NB4 (cell line): ENCODE measurements at regions not wholly inside any gene's neighbourhood (a gene's known extent, or its start where the extent isn't known, plus 50 kb on each side); places are given as distances from the start of the nearest gene placed in this dataset.

Source experiments
- DNase-seq: peaks from one replicate; pipeline ENCODE4 v3.0.0; 2010; ENCODE audit warnings: low read depth
- H3K4me3 ChIP-seq: one replicate; pipeline ENCODE4 v1.5.1; 2011; ENCODE audit warnings: mild to moderate bottlenecking, low read depth, low read length, moderate library complexity
- CTCF ChIP-seq: IDR thresholded peaks from one replicate; pipeline ENCODE4 v1.5.1; 2012; ENCODE audit warnings: low read depth, low read length
- MAX ChIP-seq: IDR thresholded peaks from 2 replicates; pipeline ENCODE4 v1.6.1; 2011; ENCODE audit warnings: low read depth, low read length
- MYC ChIP-seq: IDR thresholded peaks from 2 replicates; pipeline ENCODE4 v1.6.1; 2011; ENCODE audit warnings: low read depth, low read length
- POLR2A ChIP-seq: IDR thresholded peaks from 2 replicates; pipeline ENCODE4 v1.6.1; 2011; ENCODE audit warnings: mild to moderate bottlenecking; ENCODE audit not compliant: insufficient read length; ENCODE audit errors: extremely low read depth

GRCh38 chr7:106457678-106458077 is 172.9 kb upstream of the NAMPT start:
- TF ChIP-seq MYC (no peak), MAX (no peak), CTCF (no peak), POLR2A (no peak)
- no peak overlapping the region for H3K4me3 ChIP-seq
- no peak for DNase-seq

GRCh38 chr7:106456329-106456728 is 171.5 kb upstream of the NAMPT start:
- DNase-seq: no peak
- TF ChIP-seq MYC (no peak), POLR2A (no peak), MAX (no peak), CTCF (no peak)
- no peak overlapping the region for H3K4me3 ChIP-seq

GRCh38 chr7:106452031-106452851 is 167.5 kb upstream of the NAMPT start:
- no peak for DNase-seq
- H3K4me3 ChIP-seq: no peak overlapping the region
- TF ChIP-seq POLR2A (no peak), MAX (no peak), MYC (no peak), CTCF (no peak)

GRCh38 chr7:106451171-106451570 is 166.4 kb upstream of the NAMPT start:
- no peak for DNase-seq
- H3K4me3 ChIP-seq: no peak overlapping the region
- no peak for TF ChIP-seq MAX
- TF ChIP-seq POLR2A: no peak
- no peak for TF ChIP-seq CTCF
- TF ChIP-seq MYC: no peak

- TF ChIP-seq POLR2A (no peak), CTCF (no peak), MYC (no peak), MAX (no peak)
- no peak for DNase-seq
- H3K4me3 ChIP-seq: no peak overlapping the region
Observed at GRCh38 chr7:106450716-106451115, 165.9 kb upstream of the NAMPT start.
